ENCODE measurements at regions not wholly inside any gene's neighbourhood (a gene's known extent, or its start where the extent isn't known, plus 50 kb on each side); places are given as distances from the start of the nearest gene placed in this dataset.

DNA sequence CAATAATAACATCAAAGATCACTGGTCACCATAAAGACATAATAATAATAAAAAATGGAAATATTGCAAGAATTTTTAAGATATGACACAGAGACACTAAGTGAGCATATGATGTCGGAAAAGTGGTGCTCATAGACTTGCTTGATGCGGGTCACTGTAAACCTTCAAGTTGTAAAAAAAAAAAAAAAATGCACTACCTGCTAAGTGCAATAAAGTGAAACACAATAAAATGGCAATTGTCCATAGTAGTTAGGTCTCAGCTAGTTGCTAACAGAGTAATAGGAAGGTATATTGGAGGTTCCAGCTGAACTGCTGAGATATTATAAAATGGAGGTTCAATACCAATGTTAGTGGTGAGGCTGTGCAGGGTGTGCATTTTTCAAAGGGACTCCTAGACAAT lies 146.6 kb upstream of the MRPS22 start:
- FAIRE-seq (no peak), DNase-seq (ENCODE audit: insufficient read length, low spot score) (no peak)

DNA sequence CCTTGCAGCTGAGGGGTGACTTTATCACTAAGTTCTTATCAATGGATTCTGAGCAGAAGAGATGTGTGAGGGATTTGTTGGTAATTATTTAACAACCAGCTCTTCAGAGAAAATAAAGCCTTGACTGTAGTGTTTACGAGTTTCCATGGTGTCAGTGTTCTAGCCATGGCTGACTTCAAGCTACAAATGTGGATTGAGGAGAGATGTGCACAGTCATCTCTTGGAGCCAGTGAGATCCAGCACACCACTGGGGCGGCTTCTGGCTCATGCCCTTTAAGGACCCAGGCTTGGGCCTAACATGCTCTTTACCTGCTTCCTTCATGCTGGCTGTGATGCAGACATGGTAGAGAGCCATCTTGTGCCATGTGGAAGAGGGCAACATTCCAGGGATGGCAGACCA lies 145.6 kb upstream of the MRPS22 start:
- DNase-seq (ENCODE audit: insufficient read length, low spot score), result no peak
- no peak for FAIRE-seq

DNA sequence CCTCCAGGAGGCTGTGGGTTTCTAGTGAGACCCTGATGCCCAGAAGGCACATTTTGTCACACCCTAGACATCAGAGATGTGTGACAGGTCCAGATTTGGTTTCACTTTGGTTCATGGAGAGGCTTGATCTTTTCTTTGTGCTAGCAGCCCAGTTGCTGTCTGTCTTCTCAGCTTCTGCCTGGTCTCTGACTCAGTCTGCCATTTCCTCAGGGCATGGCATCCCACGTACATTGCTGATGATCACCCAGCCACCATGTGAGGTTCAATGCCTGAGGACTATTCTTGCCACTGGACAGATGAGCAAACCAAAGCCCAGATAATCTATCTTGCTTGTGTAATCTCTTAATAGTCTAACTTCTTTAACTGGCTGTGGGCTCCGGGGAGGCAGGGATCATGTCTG lies 144.9 kb upstream of the MRPS22 start:
- FAIRE-seq (no peak), DNase-seq (ENCODE audit: insufficient read length, low spot score) (no peak)

DNA sequence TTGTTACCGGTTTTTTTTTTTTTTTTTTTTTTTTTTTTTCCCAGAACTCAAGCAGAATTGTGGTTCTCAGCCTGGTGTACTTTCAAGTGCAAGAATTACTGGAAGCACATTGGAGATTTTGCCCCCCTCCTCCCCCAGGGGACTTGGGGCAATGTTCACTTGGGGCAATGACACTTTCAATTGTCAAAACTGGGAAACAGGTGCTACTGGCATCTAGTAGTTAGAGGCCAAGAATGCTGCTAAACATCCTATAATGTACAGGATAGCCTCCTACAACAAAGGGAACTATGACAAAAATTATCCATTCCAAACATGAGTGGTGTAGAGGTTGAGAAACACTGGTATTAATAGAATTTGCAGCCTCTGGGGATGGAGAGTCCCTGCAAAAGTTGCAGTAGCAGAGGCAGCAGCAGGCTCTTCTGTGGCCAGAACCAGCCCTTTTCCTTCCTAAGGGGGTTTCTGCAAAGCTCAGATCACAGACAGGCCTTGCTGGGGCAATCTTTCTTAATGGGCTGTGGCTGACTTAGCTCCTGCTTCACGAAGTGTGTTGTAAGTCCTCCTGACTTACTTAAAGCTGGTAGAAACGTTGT lies 144.3 kb upstream of the MRPS22 start:
- DNase-seq (ENCODE audit: insufficient read length, low spot score) (no peak), FAIRE-seq (no peak)

DNA sequence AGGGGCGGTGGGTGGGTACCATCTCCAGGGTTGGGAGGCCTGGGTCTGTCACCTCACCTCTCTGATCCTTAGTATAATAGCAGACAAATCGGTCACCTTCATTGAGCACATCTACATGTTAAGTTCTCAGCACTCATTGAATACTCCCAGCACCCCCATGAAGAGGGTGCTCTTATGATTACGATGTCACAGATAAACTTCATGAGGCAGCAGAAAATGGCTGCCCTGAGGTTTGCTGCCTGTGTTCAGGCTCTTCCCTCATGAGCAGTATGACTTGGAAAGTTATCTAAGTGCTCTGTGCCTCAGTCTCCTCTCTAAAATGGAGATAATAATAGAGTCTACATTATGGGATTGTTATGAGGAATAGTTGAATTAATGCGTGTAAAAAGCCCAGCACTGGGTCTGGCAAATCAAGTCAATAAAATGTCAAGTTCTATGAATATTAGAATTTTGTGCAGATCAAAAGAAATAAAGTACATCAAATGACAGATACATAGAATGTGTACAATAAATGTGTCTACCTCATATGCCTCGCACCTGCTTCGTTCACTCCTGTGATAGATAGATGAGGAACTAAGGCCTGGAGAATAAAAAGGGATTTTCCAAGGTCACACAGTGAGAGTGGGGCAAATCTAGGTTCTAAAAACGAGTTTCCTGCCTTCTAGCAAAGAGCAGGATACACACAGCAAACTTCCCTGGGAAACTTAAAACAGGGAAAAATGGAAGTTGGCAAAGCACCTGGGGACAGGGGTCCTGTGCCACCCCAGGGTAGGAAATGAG lies 142.2 kb upstream of the MRPS22 start:
- no peak for DNase-seq (ENCODE audit: insufficient read length, low spot score)
- no peak for FAIRE-seq

DNA sequence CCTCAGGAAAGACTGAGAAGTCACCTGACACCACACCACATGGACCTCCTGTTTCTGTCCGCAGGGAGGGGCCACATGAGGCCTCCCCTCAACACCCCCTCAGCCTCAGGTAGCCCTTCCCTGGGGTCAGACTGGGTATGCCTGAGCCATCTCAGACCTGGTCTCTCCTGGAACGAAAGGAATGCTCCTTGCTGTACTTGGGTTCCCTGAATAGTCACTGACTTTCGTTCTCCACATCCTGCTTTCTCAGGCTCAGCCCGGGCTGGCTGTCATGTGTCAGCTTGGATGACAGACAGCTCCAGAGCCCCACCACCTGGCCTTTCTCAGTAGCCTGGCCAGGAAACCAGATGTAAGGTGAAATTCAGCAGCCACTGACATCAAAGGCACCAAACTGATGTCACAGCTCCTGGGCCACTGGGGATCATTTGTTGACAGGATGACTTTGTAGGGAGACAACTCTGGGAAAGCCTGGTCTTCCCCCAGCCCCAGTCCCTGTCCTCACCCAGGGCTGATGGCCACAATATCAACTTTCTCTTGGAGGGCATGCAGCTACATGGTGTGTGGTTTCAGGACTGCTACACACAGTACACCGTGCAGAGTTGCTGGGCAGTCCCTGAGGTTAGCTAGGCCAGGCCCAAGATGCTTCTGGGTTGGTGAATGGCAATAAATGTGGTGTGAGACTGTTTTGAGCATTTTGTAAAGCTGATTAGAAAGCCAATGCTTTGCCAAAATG lies 141.4 kb upstream of the MRPS22 start:
- no peak for FAIRE-seq
- no peak for DNase-seq (ENCODE audit: insufficient read length, low spot score)

DNA sequence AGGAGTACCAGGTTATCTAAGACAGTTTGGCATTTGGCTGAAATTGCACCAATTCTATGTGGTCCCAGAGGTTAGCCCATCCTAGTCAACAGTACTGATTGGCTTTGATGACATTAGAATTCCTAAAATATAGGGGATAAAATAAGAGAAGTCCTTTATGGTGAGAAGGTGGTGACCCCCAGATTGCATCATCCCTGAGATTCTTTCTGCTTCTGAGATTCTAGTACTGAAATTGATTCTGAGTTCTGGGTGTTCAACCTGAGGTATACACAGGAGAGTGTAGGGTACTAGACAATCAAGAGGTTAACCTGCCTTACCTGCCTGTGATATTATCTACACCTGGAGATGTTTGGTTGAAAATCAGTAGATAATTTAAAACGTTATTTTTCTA lies 140.9 kb upstream of the MRPS22 start:
- FAIRE-seq, result no peak
- no peak for DNase-seq (ENCODE audit: insufficient read length, low spot score)

DNA sequence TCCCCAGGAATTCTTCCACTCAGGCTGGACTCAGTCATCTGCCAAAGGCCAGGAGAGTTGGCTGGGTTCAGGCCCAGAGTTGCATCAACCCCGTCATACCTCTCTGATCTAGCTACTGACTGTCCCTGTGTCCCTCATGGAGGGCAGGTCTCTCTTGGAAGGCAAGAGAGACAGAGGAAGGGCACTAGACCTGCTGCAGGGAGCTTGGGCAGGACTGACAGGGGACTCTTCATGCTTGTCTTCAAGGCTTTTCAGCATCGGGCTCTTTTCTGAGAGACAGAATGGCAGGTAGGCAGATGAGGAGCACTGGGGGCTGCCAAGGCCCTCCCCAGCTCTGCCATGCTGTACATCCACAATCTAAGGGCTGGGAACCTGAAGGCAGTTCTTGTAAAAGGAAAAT lies 140.1 kb upstream of the MRPS22 start:
- DNase-seq (ENCODE audit: insufficient read length, low spot score) (no peak), FAIRE-seq (no peak)

DNA sequence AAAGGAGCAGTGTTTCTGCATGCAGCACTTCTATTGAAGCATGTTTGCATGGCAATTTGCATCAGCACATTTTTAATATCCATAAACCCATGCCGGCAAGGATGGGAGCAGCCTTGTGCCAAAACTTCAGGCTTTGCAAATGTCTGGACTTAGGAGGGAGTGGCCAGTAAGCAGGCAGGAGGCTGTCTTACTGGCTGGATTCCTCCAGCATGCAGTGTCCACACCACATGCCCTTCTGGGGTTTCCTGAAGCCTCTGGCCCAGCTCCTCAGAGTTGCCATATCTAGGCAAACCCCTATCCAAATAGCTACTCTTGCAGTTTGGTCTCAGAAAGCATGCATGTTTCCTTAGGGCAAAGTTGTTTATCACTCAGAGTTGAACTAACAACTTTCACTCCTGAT lies 139.1 kb upstream of the MRPS22 start:
- FAIRE-seq, result no peak

DNA sequence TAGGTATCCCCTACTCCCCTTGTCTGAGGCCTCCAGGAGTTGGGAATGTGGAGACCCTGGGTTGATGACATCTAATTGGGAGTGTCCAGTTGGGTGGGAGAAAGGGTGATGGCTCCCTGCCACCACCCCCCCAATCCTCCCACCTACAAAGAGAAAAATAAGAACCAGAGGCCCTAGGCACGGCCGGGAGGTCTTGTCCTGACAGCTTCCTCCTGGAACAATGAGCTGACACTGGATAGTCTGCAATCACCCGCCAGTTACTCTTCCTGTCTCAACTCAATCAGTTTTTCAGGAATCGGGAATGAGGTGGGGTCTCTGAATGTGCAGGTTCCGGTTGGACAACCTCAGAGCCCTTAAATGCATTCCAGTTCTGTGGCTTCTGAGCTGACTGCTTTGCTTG lies 129.9 kb upstream of the MRPS22 start:
- no peak for FAIRE-seq
- no peak for DNase-seq (ENCODE audit: insufficient read length, low spot score)

More for the DNA sequence above, 139.1 kb upstream of the MRPS22 start:
- DNase-seq (ENCODE audit: insufficient read length, low spot score), result no peak

DNA sequence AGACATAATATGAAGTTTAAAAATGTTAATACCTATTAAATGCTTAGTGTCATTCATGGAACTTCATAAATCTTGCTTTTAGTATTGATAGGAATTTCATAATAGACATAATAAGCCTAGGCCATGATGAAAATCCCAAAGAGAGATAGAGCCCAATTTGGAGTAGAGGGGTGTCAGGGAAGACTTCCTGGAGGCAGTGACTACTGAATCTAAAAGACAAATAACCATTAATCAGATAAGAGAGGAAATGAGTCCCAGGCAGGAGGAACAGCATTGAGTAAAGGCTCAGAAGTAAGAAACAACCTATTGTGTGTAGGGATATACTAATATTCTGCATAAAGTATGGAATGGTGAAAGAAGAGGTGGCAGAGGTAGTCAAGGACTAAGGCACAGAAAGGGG lies 126.9 kb upstream of the MRPS22 start:
- FAIRE-seq (no peak), DNase-seq (ENCODE audit: insufficient read length, low spot score) (no peak)

DNA sequence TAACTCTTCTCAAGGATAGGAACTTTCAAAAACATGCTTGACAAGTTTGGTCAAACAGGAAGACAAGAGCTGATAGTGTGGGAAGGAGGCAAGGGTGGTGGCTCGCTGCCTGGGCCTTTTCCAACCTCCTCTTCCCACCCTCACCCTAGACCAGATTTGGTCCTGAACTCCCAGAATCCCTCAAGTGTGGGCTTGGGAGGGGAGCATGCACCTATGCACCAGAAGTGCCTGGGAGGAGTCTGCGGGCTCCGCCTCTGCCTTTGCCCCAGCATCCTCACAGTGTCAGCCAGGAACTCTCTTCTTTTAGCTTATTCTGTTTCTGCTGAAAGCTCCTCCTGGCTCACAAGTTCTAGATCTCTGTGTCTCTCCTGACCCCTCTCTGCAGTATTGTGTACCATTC lies 126.2 kb upstream of the MRPS22 start:
- DNase-seq (ENCODE audit: insufficient read length, low spot score) (no peak), FAIRE-seq (no peak)

DNA sequence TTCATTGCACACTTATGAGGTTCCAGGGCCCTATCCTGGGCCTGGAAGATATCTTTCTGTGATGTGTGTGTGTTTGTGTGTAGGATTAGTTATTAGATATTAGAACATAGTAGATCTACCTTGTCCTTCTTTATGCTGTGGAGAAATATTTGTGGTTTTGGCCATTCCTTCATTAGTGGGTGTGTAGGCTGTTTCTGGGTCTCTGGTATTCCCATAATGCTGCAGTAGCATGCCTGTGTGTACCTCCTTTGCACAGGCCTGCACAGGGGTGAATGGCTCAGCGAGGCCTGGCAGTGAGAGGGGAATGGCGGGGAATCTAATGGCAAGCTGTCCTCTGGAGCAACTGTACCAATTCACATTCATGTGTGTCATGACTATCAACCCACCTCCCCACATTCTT lies 125.8 kb upstream of the MRPS22 start:
- DNase-seq (ENCODE audit: insufficient read length, low spot score), result no peak
- FAIRE-seq, result no peak

DNA sequence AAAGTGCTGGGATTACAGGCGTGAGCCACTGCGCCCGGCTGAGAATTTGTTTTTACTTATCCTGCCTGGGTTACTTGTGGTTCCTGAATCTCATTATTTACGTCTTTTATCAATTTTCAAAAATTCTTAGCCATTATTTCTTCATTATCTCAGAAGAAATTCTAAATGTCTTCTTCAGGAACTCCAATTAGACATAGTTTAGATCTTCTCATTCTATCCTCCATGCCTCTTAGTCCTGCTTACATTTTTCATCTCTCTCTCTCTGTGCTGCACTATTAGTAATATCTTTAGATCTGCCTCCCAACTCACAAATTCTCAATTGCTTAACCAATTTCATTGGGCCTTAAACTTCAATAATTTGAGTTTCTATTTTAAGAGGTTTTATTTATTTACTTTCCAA lies 124.4 kb upstream of the MRPS22 start:
- DNase-seq (ENCODE audit: insufficient read length, low spot score), result no peak
- no peak for FAIRE-seq

DNA sequence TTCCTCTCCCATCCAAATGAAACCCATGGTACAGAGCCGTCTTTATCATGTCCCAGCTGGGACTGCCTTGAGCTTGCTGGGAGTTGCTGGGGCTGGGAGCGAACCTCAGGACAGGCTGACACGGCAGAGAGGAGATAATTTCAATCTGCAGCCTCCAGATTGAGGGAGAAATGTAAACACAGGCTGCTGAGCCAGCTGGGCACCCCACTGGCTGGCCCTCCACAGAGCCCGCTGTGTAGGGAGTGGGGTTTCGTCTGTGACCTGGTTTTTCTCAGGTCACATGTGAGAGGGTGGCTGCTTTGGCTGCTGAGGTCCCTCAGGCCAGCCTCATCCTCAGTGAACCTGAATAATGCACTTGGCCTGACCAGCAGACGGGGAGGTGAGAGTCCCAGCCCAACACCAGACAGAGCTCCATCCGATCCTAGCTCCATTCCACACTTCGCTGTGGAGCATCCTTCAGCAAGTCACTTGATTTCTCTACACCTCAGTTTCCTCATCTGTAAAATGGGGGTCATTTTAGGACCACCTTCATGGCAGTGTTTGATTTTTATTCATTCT lies 121.6 kb upstream of the MRPS22 start:
- FAIRE-seq (no peak), DNase-seq (ENCODE audit: insufficient read length, low spot score) (no peak)

DNA sequence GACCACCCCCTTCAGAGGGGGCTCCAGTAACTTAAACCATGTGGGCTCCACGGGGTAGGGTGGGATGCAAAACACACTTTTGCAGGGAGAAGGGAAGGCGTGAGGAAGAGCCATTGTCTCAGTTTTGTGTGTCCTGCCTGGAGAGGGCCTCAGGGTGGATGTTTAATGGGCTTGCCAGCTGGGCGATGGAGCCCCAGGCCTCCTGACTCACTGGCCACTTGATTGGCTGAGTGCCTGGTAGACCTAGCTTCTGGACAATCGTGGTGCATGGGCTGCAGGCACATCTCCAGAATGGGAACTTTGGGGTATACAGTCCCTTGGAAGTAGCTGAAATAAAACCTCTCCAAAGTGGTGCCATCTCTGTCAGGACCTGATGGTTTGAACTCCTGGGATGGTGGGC lies 118.3 kb upstream of the MRPS22 start:
- no peak for DNase-seq (ENCODE audit: insufficient read length, low spot score)

DNA sequence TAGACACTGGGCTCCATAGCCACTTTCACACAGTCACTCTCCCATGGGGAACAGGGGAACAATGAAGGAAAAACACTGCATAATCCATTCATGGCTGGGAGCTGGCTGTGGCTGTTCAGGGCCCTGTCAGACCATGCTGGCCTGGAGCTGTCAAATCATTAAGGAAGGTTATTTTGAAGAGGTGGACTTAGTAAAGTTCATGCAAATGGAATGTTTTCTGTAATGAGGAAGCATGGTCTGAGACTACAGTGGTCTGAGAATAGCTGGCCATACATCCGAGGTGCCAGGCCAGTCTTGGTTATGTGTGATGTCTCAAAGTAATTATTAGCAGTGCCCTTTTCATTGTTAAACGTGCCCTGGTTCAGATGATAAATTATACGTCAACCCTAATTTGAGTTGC lies 117.1 kb upstream of the MRPS22 start:
- DNase-seq (ENCODE audit: insufficient read length, low spot score) (no peak), FAIRE-seq (no peak)

More for the DNA sequence above, 118.3 kb upstream of the MRPS22 start:
- FAIRE-seq, result no peak

DNA sequence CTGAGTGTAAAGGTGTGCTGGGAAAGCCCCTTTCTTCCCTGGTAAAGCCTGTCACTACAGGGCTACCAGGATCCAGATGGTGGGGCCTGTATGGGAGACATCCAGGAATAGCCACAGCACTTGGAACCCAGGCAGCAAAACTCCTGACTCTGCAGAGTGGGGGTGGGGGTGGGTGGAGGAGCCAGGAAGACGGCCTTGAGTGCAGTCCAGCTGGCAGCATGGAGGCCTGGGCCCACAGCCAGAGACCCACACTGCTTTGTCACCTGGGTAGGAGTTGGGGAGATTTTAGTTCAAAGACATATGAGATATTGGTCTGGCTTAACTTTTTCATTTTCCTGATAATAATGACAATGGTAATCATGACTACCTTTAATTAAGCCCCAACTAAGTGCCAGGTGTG lies 116.7 kb upstream of the MRPS22 start:
- no peak for FAIRE-seq
- DNase-seq (ENCODE audit: insufficient read length, low spot score), result no peak

DNA sequence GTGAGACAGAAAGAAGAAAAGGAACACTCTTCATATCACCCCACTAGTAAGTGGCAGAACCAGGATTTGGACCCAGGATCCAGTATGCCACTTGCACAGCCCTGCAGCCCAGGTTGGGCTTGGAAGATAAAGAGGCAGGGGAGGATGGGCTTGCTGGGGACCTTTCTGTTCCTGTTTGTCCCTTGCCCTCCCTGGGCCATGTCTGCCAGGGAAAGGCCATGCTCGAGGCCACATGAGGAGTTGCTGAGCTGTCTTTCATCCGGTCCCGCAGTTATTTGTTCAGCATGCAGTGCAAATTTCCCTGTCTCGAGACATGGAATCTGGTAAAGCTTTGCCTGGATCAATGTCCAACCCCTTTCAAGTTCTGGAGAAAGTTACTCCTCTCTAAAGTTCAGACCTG lies 116.0 kb upstream of the MRPS22 start:
- FAIRE-seq (no peak), DNase-seq (ENCODE audit: insufficient read length, low spot score) (no peak)

DNA sequence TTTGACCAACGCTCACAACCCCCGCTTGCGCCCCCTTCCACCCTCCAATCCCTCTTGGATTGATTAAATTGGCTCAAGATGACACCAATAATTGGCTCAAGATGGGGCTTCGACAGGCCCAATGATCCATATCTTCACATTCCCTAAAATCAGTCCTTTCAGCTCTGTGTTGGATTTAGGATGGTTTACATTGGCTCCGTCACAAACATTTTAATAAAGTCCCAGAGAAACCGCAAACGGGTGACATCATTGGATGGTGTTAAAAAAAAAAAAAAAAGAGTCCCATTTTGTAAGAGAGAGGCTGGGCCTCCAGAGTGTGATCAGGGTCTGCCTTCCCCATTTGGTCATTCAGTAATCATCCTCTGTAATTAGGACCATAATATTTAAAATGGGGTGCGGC lies 113.4 kb upstream of the MRPS22 start:
- DNase-seq (ENCODE audit: insufficient read length, low spot score), result no peak

DNA sequence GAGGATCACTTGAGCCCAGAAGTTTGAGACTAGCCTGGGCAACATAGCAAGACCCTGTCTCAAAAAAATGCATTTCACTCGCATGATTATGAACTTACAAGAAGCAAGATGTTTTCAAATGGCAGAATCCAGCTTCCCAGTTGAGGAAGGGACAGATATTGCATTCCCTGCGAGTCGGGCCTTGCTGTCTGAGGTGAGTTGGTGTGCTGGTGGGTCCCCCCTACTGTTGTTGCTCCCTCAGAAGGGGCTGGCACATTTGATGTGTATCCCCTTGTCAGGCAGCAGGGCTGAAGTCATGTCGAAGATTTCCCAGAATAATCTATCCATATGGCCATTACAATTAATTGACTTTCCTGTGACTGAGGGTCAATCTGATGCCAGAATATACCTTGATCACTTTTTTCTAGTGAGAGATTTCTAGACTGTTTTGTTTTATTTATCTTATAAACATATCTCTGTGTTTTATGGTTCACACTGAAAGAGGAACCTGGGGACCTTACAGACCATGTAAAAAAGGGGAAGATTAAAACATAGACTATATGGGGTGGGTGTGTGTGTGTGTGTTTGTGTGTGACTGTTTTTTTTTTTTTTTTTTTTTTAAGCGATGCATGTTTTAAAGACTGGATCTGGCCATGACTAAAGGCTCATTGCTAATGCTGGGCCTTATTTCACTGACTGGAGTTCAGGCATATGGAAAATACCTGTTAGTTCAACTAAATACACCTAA lies 112.1 kb upstream of the MRPS22 start:
- FAIRE-seq (no peak), DNase-seq (ENCODE audit: insufficient read length, low spot score) (no peak)

More for the DNA sequence above, 113.4 kb upstream of the MRPS22 start:
- FAIRE-seq, result no peak
